Inferior parietal cortex (tissue), 1 donor: ENCODE measurements at regions not wholly inside any gene's neighbourhood (a gene's known extent, or its start where the extent isn't known, plus 50 kb on each side); places are given as distances from the start of the nearest gene placed in this dataset.
"Not testable (repeated sequence)": the region's sequence is repeated elsewhere in the genome, so short reads cannot be mapped to it uniquely, and the experiment has no call there.

Experiments
- DNase-seq: peaks from one replicate; pipeline ENCODE4 v3.0.0-alpha.2; 2016; ENCODE audit errors: extremely low spot score

DNA sequence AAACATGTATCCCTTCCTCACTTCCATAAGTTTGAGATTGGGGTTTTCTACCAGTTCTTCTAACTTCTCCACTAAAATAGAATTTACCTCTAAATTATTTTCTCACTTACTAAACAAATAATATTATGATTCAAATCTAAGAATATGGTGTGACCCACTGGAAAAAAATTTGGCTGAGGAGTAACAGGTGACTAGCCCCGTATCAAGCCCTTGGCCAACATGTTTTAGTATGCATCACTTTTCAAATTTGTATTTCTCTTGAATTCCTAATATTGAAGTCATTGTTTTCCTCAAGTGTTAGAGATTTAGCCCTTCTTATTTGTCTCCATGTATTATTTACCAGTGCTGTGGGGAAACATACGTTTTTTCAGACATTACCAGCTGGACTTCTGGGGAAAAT, 759.4 kb downstream of the NSUN3 start:
- DNase-seq: no peak

DNA sequence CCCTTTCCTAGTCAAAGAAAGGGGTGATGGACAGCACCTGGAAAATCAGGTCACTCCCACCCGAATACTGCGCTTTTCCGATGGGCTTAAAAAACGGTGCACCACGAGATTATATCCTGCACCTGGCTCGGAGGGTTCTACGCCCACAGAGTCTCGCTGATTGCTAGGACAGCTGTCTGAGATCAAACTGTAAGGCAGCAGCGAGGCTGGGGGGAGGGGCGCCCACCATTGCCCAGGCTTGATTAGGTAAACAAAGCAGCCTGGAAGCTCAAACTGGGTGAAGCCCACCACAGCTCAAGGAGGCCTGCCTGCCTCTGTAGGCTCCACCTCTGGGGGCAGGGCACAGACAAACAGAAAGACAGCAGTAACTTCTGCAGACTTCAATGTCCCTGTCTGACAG, 783.4 kb downstream of the NSUN3 start:
- not testable (repeated sequence) for DNase-seq

DNA sequence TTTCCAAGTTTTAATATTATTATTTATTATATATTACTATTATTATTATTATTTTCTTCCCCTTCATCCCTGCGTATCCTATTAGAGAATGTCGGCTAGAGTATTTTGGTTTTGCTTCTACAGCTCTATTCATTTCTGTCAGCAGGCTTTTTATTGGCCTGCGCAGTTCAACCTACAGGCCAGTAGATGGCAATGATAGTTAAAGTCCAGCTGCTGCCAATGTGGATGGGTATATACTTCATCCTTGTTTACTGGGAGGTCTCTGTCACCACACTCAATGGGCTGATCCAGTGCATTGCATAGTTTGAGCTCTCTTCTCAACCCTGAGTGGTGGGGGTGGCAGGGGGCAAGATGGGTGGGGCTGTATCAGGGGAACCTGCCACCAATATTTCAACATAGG, 799.8 kb downstream of the NSUN3 start:
- DNase-seq: no peak

DNA sequence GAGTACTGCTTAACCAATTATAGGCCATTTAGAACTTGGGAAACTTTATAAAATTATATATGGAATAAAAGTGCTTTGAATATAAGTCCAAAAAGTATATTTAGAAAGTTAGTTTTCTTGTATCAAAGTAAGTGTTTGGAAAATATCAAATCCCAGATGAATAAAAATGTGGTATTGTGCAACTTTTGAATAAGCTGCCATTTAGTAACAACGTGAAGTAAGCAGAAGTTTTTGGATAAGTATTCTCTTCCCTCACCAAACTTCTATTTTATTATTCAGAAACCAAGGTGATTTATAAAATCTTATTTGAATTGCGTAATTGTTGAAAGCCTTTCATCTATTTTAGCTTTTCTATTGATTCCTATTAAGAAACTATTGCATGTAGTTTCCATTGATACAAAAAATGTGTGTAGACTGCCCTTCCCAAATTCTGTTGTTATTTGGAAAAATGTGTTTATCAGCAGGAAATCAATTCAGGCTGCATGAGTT, 806.2 kb downstream of the NSUN3 start:
- DNase-seq: no peak

DNA sequence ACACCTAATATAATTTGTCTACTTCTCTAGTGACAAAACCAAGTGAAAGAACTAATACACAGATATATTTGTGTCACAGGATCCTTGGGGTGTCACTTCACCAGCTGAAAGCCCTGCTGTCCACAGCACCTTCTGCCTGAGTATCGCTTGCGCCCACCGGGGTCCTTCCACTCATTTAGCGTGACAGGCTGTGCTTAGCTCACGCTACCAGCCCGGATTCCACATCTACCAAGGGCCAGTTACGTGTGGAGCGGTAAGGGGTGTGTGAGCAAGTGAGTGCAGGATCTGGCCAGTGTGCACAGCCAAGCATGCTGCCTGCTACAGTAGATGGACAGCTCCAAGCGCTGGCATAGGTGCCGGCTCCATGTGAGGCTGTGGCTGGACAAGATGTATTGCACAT, 810.9 kb downstream of the NSUN3 start:
- DNase-seq: no peak

DNA sequence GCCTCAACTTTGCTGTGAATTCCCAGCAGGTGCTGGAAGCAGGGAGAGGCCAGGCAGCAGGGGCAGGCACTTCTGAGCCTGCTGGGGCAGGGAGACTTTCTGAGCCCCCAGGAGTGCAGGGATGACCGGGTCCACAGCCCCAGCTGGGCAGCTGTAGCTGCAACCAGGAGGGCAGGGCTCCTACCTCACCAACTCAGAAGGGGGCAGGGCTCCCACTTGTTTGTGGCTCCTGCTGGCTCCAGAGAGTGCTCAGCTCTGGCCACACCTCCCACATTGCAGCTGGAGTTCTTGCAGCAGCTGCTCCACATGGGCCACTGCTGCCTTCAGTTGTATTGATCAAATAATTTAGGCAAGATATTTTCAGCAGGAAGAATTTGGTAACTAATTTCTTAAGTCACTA, 812.3 kb downstream of the NSUN3 start:
- no peak for DNase-seq

DNA sequence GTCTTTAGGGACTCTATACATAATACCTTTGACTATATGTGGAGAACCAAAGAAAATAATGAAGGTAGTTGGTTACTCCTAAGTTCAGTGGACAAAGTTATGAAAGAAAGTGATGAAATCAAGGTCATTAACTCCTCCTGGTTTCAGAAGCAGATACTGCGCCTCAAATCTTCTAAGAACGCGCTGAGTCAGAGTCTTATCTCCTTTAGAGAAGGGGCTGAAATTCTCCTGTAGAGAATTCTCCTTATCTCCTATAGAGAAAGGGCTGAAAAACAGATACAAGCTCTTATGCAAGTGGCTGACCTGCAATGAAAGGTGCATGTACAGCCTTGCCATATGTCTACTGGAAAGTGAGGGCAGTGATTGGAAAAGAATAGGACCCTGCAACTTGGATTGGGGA, 824.2 kb downstream of the NSUN3 start:
- DNase-seq: no peak

DNA sequence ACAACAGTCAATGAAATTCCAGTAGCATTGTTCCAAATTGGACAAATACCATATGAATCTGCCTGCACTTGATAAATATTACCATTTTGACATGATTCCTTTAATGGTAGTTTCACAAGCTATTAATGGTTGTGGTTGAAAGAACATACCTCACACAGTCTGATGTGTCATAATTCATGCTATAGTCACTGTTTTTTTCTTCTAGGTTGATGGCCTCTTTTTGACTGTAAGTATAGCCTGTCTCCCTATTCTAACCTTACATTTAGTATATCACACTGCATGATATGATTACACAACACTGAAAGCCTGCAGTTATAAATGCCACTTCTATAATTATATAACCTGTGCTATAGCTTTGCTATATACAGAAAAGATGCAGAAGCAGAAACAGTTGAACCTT, 834.1 kb downstream of the NSUN3 start:
- DNase-seq: no peak

DNA sequence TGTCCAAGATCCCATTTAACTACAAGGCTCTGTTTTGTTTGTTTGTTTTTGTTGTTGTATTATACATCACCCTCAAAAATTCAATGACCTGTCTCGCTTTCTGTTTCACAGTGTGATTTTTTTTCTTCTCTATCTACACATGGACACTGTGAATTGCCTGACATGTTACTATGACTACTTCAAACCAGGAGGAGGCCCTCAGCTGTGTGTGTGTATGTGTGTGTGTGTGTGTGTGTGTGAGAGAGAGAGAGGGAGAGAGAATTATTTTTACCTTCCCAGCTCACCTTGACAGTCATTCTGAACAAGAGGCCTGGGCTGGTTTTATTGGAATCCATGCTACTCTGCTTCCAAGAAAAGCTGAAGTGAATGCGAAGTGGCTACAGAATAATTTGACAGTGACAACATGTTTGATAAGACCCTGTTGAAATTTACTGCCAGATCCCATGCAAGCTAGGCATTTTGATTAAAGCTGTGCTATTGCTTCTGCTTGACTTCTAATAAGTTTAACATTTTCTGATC, 841.4 kb downstream of the NSUN3 start:
- no peak for DNase-seq

DNA sequence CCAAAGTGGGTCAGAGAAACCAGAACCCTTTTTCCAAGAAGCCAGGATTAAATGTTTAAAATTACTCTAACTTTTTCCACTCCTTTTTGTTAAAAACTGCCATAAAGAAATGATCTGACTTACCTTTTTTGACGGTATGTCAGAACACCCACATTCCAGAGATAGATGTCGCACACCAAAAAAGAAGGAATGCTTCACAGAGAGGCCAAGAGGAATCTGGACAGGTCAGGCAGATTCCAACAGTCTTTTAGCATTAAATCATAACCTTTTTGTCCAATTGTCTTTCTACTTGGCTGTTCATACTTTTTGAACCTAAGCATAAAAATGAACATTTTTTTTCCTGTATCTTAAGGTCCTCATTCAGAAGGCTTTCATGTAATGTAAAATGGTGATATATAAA, 846.9 kb downstream of the NSUN3 start:
- no peak for DNase-seq

DNA sequence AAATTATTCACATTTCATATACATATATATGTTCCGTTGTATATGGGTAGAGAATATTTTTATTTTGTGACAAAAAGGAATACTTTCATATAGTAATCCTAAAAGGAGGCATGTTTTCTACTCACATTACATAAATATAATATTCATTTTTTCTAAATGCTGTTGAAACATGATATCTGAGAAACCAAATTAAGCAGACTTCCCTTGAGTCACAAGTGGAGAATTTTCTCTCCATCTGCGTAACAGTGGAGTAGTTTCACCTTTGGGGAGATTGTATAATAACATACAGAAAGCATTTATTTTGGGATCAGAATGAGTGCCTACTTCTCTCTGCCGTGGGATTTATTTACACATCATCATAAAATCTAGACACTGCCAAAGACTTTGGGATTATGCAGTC, 849.8 kb downstream of the NSUN3 start:
- no peak for DNase-seq

DNA sequence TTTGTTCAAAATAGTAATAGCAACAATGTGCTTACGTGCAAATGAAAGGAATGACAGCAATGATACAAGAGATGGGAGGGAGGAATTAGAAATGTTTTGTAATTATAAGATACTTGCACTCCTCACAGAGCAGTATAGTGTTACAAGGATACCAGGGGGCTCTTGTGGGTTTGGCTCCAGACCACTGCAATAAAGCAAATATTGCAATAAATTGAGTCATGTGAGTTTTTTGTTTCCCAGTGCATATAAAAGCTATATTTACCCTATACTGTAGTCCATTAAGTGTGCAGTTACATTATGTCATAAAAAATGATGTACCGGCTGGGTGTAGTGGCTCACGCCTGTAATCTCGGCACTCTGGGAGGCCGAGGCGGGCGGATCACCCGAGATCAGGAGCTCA, 864.3 kb downstream of the NSUN3 start:
- DNase-seq: no peak

DNA sequence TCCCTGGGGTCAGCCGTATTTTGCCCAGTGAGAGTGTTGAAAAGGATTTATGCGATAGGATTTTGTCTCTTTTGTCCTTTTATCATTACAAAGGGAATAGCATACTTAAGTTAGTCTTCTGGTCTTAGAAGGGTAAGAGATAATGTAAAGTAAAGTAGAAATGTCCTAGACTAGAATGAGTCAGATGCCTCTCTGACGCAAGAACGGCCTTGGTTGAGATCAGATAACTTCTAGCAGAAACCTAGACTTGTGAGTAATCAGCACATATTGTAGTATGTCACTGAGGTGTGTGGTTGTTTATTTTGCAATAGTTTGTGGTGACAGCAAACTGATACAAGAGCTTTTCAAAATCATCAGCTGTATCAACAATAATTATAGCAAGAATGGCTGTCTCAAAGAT, 866.1 kb downstream of the NSUN3 start:
- DNase-seq: no peak

DNA sequence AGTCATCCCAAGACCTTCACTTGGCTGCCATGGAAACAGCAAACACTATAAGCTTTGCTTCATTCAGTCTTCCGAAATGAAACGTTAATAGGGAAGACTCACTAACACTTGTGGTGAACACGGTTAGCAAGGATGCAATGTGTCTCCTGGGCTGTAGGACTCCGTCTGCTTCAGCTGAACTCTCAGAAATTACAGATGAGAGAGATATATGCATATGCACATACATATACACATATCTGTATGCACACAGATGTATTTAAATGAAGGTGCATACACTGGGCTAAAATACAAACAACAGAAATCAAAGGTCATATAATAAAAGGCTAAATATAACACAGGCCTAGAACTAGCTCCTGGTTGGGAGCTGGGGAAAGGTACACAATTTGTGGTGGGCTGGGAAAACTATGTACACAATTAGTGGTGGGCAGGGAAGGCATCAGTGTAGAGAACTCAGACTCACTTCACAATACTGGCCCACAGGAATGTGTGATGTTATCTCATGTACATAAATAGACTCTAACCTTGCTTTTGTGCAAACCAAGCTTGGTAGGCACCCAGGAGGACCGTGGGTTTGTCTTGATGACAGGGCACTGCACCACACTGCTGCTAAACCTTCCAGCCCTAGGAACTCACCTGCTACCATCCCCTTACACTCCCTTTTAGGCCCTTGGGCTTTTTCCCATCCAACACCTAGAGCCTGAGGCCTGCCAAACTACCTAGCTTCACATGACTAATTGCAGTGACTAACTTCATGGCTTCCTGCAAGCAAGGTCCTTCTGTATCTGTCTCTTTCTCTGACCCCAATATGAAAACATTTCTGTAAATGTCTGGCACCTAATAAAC, 873.1 kb downstream of the NSUN3 start:
- no peak for DNase-seq

DNA sequence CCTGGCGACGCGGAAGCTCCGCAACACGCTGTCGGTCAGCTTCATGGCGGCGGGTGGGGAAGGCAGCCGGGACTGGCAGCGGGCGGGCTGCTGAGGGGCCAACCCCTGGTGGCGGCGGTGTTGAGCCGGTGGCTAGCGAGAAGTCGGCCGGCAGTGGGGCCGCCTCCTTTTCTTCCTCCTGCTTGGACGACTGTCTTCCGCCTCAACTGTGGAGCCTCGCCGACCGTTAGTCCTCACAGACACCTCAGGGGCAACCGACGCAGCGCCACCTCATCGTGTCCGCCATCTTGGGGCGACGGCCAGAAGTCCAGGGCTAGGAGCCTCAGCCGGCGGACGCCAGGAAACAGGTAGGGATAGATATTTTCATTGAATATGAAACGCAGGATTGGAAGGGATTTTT, 875.1 kb downstream of the NSUN3 start:
- no peak for DNase-seq

DNA sequence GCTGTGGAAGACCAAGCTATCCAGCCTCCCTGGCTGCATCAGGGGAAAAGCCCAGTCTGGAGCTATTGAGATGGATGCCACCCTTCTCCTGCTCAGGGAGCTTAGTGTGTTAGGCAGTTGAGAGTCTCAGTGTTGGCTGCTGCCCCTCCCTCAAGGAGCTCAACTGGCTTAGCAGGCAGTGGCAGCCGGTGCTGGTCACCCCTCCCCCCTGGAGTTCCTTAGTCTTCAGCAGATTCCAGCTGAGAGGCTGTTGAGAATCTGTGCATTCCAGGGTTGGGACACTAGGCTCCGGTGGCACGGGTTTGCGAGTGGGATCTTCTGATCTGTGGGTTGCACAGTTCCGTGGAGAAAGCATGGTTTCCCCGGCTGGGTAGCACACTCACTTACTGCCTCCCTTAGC, 883.8 kb downstream of the NSUN3 start:
- DNase-seq: no peak

DNA sequence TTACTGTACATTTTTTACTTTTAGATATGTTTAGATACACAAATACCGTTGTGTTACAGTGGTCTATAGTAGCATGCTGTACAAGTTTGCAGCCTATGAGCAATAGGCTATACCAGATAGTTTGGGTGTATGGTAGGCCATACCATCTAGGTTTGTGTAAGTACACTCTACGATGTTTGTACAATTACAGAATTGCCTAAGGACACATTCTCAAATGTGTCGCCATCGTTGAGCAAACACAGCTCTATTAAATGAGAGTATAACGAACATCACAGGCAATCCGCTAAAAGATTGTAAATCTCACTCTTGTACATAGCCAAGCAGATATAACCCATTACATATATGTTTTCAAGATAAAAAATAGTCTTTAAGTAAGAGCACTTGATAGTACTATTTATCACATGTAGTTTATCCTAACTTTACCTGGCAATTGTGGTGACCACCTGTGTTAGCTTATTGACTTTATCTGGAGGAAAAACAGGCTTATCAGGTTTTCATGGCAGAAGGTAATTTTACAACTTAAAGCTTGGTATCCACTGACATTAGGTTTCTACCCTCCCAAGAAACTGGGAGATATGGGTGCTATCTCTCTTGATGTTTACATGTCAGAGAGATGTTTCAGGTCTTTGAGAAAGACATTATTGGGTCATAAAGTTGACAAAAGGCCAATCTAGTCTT, 898.7 kb downstream of the NSUN3 start:
- no peak for DNase-seq

DNA sequence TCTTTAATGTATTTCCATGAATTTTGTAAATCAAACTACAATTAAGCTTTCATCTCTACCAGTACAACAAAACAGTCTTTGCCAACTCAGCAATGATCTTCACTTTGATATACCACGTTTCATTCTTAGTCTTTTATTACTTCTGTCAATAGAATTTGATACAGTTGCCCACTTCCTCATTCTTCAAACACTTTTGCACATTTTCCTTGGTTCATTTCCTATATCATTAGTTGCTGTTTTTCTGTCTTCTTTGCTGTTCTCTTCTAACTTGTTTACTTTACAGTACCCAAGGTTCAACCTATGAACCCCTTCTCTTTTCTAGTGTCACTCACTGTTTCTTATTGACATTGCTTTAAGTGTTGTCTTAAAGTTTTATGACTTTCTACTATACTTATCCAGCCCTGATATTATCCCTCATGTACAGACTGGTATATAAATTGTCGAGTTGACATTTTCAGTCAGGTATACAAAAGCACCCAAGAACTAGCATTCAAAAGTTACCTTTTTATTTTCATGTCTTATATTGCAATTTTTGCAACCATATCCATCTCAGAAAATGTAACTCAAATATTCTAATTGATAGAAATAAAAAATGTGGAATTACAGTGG, 903.1 kb downstream of the NSUN3 start:
- DNase-seq: no peak

DNA sequence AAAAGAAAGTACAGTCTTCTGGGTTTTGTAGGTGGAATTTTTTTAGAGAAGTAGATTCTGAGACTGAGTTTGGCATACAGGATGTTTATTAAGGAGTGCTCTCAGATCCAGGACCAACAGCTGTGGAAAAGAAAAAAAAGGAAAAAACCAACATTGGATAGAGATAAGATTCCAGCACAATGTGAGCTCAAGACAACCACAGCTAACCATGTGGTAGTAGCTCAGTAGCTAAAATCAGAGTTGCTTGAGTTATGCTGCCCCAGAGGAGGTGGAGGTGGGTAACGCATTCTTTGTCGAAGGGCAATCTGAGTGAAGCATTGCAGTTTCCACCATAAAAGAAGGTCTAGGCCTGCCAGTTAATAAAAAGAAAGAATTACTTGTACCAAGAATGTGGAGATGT, 904.3 kb downstream of the NSUN3 start:
- DNase-seq: no peak

DNA sequence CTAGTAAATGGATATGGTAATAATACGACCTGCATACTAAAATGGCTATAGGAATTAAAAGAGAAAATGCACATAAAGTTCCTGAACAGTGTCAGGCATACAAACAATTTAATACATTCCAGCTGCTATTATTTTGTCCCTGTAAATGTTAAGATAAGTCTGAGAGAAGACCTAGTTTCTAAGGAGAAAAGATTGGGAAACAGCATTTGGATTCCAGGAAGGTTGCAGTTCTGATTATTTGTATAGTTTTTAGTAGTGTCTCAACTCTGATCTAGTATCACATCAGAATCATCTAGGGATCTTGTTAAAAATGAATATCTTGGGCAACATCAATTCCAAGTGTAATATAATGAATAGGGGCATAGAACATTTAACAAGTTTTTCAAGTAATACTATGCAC, 905.7 kb downstream of the NSUN3 start:
- no peak for DNase-seq

DNA sequence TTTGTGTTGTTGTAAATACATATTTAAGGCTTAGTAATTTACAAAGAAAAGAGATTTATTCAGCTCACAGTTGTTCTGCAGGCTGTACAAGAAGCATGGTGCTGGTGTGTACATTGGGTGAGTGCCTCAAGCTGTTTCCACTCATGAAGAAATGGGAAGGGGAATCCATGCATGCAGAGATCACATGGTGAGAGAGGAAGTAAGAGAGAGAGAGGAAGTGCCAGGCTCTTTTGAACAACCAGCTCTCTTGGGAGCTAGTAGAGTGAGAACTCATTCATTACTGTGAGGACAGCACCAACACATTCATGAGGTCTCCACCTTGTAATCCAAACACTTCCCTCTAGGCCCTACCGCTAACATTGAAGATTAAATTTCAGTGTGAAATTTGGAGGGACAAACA, 909.2 kb downstream of the NSUN3 start:
- no peak for DNase-seq

DNA sequence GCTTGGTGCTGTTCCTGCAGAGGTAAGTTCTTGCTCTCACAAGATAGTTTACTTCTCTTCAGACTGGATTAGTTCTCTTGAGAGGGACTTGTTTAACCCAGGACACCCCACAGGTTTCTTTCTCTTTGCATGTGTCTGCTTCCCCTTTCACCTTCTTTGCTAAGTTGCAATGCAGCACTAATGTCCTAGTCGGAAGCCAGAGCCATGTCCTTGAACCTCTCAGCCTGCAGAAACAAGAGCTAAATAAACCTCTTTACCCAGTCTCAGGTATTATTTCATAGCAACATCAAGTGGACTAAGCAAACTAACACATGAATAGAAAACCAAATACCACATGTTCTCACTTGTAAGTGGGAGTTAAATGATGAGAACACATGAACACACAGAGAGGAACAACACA, 915.2 kb downstream of the NSUN3 start:
- no peak for DNase-seq

DNA sequence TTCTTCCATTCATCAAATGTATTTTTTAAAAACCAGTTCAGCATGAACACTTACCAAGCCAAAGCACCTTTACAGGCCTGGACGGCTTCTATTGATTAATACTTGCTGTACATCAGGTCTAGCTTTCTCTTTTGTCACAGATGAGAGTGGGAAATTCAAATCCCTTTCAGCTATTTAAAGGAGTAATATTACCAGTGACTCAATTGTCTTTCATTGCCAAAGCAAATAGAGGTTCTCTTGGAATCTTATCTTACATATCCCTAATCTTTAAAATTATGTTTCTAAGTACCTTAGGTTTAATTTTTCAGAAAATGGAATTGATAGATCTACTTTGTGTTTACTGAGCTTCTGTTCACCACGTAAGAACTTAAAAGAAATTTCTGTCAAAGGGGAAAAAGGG, 922.9 kb downstream of the NSUN3 start:
- DNase-seq: no peak
